NAMALWA (cell line): ENCODE measurements at regions not wholly inside any gene's neighbourhood (a gene's known extent, or its start where the extent isn't known, plus 50 kb on each side); places are given as distances from the start of the nearest gene placed in this dataset.

Source experiments
- DNase-seq: peaks from one replicate; pipeline ENCODE4 v3.0.0-alpha.2; 2015; ENCODE audit warnings: low spot score

DNA sequence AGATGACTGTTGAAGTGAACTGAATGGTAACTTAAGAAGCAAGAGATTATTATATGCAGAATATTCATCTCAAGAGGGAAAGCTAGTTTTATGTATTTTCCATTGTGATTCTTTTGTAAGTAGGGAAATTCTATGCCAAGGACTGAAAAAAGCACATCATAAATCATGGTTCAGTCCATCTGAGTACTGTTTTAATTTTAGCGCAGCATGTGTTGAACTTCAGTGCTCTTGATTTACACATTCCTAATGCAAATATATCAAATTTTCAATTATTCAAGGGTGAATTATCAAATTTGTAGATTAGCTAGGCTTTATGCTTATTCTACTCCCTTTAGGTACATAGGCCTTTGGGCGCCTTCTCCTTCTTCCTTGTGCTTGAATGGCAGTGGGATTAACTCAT is 50.3 kb upstream of the TCF12 start:
- no peak for DNase-seq

DNA sequence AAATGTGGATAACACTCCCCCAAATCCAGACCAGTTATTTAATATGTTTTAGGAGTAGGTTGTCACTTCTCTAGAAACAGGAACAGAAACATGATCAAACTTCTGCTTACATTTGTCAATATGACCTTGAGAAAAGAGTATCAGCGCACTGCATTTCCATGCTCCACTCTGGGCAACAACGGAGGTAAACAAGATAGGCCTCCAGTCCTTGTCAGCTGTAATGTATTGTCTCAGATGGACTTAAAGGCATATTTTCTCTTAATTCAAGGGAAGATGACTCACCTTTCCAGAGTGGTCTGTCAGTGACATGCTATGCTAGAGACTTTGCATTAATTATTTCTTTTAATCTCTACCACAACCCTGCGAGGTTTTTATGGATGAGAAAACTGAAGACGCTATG is 51.6 kb upstream of the TCF12 start:
- no peak for DNase-seq

DNA sequence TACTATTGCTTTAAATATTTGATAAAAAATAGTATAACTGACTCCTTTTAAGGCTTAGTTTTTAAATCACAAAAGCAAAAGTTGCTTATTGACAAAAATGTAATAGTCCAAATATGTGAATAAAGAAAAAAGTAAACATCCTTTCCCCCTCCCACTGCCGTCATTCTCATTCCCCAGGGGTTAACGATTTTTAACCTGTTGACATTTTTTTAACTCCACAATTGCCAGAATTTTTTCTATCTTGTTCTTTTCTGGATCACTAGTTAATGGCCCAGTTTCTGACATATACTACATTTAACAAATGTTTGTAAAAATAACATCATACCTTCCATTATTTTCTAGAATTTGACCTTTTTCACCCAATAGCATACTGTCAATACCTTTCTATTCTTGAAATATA is 60.6 kb upstream of the TCF12 start:
- DNase-seq = no peak

DNA sequence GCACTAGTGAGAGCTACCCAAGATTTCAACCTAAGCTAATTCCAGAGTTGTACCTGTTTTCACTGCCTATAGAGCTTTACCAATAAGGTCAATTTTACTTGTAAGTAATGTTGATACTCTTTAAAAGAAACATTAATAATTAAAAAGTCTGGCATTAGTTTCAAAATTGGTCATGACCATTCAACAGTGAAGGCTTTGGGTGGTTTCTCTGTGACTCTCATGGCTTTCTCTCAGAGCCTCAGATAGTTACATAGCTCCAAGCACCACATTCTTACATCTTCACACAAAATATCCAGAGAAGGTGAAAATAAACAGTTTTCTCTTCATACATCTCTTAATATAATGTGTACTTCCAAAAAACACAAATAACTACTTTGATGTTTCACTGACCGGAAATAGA is 61.5 kb upstream of the TCF12 start:
- no peak for DNase-seq

DNA sequence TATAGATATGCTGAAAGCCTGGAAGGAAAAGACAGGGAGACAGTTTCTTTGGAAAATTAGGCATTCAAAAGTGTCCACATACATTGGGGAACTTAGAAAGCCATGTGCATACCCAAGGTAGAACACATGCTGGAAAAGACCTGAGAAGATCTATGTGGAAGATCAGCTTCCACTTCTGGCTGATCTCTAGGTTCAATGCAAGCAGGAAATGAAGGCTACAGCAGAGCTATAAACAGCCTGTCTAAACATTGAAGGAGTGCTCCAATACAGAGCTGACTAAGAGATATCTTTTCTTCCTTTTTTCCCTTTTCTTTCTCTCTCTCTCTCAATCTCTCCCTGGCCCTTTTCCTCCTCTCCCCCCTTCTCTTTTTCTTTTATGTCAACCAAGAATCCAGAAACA is 73.6 kb upstream of the TCF12 start:
- DNase-seq = no peak

DNA sequence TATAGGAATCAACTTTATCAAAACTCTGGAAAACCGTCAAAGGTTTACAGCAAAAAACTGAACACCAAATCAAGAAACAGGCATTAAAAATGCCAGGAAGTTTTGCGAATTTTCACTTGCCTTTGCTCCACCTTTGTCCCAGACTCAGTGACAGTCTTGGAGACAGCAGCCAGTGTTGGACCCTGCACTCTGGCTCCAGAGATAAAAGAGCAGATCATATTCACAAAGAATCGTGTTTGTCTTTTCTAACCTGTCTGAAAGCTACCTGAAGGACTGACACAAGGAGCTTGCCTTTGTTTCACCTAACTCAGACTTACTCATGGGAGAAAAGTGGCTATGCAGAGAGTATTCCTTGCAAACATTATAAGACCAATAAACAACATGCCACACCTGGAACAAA is 74.0 kb upstream of the TCF12 start:
- no peak for DNase-seq

DNA sequence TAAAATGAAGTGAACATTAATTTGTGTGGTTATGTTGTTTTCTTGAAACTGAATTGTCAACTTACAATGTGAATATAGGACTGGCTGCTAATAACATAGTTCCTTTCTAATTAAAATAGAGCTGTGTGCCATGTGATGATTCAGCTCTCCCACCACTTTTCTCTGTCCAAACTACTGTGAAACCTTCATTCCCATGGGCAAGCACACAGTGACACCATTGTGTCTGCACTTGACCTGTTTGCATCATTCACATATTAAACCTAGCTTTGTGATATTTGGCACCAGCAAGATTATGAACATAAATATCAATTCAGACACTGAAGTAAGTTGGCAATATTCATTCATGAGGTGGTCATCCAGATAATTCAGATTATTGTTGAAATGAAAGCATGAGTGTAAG is 78.8 kb upstream of the TCF12 start:
- no peak for DNase-seq

DNA sequence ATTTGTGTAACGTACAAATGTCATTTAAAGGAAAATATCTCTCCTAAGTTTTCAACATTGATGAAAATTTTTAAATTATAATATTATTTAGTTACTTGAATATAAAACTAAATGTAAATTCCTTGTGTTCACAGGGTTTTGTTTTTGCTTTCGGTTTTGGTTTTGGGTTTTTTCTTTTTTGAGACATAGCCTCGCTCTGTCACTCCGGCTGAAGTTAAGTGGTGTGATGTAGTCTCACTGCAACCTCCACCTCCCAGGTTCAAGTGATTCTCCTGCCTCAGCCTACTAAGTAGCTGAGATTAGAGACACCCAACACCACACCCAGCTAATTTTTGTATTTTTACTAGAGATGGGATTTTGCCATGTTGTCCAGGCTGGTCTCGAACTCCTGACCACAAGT is 79.3 kb upstream of the TCF12 start:
- DNase-seq = no peak

DNA sequence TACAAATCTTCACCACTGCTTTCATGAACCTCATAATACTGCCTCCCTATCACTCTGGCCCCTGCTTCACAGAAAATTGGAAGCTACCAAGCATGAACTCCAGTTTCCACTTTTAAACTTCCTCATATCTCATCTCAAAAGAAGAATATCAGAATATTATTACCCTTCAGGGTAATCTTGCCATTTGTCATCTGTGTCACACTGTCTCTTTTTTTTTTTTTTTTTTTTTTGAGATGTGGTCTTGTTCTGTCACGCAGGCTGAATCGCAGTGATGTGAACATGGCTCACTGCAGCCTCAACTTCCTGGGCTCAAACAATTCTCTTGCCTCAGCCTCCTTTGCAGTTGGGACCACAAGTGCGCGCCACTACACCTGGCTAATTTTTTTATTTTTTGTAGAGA is 80.4 kb upstream of the TCF12 start:
- DNase-seq = no peak

DNA sequence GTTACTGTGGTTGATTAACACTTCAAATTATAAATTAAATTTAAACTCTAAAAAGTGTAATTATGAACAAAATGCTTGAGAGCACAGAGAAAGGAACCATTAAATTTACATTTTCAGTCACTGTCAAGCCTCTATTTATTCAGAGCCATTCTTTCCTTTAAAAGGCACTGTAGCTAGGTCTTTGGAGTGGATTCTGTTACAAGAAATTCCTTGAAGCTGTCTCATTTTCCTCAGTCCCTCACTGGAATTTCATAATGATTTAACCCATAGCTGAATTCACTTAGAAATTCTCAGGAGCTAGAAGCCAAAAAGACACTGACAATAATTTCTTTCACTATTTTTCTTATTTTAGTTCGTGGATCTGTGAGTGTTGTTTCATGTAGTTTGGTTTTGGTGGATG is 81.2 kb upstream of the TCF12 start:
- DNase-seq = no peak

DNA sequence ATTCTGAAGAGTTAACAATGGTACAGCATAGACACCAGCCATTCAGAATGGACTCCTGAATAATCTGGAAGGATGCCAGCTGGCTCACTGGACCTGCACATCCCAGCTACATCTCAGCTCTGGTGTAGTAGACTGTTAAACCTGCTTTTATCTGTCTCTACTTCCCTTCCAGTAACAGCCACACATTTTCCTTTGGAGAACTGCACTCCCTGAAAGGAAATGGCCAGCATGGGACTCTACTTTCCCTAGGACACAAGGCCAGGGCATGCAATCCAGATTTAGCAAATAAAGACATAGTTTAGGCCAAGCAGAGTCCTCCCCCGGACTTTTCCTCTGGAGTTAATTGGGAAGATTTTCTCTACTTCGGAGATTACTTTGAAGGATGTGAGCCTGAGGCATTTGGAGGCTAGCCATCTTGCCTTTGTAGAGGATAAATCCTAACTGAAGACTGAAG is 82.7 kb upstream of the TCF12 start:
- no peak for DNase-seq

DNA sequence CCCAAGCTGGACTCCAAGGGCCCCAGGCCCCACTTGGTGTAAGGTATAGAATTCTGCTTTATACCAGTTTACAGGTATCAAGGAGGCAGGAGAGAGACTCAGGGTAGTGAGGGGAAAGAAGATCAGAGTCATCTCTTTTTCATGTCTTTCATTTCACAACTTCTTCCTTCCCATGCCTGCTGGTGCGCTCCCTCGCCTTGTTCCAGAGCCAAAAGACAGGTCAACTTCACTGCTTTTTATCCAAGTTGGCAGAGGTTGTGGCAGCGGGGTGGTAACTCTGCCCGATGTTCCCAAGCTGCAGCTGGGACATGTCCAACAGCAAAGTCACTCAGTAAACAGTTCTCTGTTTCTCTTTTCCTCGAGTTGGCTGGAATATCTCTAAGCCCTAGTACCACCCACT is 86.3 kb upstream of the TCF12 start:
- DNase-seq = no peak

DNA sequence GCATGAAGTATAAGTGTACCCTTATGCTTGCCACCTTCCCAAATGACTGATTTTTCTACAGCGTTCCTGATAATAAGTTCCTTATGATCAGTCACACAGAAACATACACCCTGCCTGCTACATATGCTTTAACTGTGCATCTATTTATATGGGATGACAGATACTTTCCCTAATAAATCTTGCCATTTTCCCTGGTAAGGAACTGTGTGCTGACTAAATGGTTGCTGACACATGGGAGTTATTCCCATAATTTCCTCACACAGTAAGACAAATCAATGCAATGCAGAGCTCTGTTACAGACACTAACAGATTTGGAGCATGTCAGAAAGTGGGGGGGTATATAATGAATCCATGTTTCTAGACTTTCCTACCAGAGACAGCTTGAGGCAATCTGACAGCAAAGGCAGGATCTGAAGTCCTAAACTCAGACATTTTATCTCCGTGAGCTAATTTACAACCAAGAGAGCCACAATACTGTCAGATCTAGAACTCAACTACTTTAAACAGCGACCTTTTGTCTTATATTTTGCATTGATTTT is 86.9 kb upstream of the TCF12 start:
- DNase-seq = no peak

DNA sequence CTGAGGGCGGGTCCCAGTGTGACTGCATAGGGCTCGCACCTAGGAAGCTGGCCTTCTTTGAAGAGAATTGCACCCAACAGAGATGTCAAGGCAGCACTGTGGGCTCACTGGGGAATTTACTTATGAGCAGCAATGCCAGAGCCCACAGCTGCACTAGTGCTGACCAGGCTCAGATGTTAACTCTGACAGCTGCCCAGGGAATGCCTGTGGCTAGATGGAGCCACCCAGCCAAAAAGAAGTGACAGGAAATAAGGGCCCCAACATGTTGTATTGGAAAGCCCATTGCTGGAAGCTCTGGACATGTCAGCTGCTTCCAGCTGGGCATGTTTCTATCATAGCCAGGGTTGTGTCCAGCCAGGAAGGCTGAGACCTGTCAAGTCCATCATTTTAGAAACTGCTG is 90.9 kb upstream of the ZNF280D start:
- DNase-seq = no peak

DNA sequence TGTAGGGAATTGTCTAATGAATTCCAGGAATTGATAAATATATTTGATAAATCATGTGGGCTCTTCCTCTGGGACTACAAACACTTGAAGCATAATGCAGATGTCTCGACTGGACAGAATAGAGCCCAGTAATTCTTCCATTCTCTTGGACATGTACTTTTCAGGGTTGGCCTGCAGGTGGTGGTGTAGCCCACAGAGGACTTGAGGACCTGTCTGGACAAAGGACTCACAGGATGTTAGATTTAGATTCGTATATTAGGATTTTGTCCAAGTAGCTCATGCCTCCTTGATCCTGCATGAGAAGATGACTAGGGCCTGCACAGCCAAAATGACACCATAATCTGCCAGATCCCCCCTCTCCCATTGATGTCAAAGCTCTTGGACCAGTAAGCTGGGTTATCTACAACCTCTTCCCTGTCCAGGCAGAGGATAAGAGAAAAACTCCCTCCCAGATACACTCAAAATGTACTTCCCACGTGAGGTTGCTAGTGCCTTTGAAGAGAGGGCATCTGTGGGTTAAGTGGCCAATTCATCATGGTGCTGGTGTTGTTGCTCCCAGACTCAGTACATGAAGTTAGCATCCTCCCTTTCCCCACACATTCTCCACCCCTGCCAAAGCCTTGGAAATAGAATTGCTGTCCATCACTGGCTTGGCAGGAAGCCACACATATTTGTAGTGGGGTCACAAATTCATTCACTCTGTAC is 88.6 kb upstream of the ZNF280D start:
- peak; percentile 59 for DNase-seq

DNA sequence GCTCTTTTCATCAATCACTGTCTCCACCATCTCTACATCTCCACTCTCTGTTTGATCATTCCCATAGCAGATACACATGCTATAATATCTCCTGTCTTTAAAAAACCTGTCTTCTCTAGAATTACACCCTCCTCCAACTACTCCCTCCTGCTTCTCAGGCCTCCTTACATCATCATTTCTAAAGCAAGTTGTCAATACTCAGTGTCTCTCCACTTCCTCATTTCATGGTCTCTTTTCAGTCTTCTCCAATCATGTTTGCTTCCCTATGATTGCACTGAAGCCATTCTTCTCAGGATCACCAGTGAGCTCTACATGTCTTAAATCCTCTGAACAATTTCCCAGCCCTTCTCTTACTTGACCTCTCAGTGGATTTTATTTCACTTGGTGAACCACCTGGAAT is 87.0 kb upstream of the ZNF280D start:
- DNase-seq = no peak

DNA sequence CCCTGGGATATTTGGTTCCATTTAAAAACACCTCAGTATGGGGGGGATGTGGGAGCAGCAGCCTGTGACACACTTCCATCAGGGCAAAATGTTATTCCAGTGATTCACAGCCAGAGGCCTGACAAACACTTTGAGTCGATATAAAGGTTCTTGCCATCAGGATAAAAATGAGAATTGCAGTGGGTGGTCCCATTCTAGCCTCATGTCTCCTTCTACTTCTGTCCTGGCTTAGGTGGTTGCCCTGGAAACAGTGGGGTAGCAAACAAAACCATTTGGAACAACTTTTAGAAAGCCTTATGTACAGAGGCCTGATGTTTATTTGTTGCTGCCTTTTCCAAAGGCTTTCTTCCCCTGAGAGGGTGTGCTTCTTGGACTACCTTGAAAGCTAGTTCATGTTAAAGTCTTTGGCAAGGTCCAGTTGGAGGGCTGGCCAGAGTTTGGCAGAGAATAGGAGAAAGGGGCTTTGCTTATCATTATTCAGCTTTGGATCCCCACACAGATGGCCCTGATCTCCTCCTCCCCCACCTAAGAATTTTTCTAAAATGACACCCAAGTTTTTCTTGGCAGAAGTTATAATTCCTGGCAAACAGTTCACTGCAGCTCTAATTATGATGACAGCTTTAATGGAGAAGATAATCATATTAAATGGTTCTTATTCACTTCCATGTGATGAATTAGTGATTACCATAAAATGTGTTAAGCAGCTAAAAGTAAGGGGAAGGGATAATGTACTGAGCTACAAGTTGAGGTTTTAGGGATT is 84.2 kb upstream of the ZNF280D start:
- no peak for DNase-seq

DNA sequence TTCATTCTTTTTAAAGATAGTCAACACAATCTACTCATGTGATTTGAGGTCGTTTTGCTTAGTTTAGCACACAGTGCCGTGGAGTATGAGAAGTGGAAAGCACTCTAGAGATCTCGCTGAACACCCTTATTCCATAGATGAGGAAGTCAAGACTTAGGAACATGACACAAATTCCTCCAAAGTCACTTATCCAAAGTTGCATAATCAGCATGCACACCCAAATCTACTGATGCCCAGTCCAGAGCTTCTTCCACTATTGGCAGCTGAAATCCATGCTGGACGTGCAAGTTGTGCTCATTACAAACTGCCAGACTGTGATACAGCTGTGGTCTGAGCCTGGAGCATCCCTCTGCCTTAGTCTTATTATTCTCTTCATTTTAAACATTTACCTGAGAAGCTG is 83.5 kb upstream of the ZNF280D start:
- no peak for DNase-seq

DNA sequence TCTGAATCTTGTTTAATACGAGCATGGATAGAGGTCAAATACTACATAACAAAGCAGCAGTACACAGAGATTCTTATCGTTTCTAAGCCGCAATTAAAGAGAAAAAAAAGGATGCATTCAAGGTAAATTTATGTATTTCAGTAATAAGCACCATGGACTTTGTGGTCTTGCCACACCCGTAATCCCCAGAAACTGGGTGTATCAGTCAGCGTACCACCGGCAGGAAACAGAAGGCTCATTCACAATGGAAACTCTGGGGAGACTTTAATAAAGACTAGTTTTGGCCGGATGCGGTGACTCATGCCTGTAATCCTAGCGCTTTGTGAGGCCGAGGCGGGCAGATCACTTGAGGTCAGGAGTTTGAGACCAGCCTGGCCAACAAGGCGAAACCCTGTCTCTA is 81.9 kb upstream of the ZNF280D start:
- DNase-seq = no peak

DNA sequence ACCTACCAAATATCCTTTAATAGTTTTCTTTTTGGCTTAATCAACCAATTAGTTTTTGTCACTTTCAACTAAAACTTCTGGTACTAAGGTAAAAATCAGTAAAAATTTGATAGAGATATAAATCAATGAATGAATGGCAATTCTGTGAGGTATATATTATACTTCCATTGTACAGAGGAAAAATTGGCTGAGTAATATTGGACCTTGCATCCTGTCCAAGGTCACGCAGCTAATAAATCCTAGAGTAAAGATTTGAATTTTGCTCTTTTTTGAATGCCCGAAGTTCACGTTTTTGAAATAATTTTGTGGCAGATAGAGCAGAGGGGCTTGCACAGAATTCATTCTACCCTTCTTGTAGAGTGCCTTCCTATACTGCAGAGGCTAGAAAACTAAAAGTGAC is 81.1 kb upstream of the ZNF280D start:
- no peak for DNase-seq

DNA sequence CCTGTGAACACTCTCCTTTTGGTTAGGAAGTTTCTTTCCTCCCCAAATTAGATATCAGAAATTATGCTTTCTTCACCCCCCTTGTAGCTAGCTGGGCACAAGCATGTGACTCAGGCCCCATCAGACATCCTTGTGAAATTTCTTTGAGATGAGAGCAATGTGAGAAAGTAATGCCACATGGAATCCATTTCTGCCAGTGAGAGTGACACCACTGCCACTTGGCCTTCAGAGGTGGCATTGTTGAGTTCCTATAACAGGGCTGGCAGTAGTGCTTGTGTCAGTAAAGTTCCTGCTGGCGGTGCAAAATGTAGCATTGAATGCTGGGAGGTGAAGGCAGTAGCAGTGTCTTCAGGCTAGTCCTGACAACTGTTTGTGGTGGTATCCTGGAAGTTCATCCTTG is 80.7 kb upstream of the ZNF280D start:
- DNase-seq = no peak

DNA sequence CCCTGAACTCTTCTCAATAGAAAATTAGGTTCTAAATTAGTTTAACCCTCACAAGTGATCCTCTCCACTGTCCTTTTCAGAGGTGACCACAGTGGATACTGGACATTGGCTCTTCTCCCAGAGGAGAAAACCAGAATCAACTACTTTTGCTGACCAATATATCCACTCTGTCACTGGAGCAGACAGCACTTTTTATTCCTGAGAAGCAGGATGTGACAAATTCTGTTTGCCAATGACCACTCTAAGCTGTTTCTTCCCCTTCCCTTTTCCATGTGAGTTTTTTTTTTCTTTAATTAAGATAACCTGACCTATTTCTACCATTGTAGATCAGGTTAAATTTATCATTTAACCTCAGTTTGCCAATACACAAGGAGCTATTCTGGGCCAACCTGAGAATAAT is 79.7 kb upstream of the ZNF280D start:
- no peak for DNase-seq

DNA sequence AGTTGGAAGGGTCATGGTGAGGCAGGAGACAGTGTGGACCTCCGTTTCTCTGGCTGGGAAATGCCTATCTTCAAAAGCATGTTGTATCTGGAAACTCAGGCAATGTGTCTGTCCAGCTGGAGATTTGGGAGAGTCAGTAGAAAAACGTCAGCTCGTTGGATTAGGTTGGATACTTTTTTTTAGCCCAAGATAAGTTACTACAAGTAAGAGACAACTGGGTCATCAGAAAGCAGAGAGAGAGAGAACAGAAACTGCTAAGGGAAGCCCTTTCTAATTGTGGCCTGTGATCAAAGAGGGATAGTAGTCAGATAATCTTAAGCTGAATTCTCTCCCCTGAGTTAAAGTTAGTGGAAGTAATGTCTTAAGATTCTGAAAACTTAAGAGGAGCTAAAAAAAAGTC is 78.9 kb upstream of the ZNF280D start:
- no peak for DNase-seq

DNA sequence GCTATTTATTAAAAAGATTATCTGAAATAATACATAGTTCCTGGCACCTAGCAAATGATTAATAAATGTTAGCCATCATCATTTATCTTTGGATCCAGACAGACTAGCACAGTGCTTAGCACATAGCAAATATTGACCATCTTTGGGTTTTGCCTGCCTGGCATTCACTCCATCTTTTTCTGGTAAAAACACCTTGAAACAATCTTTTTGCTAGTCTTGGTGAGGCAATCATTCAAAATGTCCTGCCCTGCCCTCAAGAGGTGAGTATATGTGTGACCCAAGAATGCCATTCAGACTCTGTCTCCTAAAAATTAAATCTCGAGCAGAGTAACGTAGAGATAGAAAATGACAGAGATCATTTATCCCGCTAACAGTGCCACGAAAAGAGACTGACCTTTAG is 78.3 kb upstream of the ZNF280D start:
- no peak for DNase-seq
